ENCODE measurements at regions not wholly inside any gene's neighbourhood (a gene's known extent, or its start where the extent isn't known, plus 50 kb on each side); places are given as distances from the start of the nearest gene placed in this dataset.

- intact Hi-C loops (cut with DNase I) = no loop called here
- Histone ChIP-seq H3K4me1 (no peaks in the 10 kb centered on the region), H3K36me3 (no peaks in the 10 kb centered on the region), H3K27ac (no peak overlapping the region), H3K27me3 (no peaks in the 10 kb centered on the region), H3K9ac (ENCODE audit: low read depth in 2 of 2, low read length in 2 of 2) (no peak overlapping the region), H3K9me3 (no peaks in the 10 kb centered on the region), H3K4me3 (no peak overlapping the region)
- no peak for DNase-seq
- no peak for TF ChIP-seq CTCF (IDR thresholded peaks at IDR 0.05)
These were observed 1343.9 kb downstream of the SUCLG1 start for GRCh38 chr2:83115155-83115554.

GRCh38 chr2:83113953-83114352, 1345.1 kb downstream of the SUCLG1 start:
- DNase-seq = no peak
- intact Hi-C loops (cut with DNase I) = no loop called here
- no peaks in the 10 kb centered on the region for H3K36me3 ChIP-seq
- H3K4me1 ChIP-seq = no peaks in the 10 kb centered on the region
- H3K9ac ChIP-seq (ENCODE audit: low read depth in 2 of 2, low read length in 2 of 2) = no peak overlapping the region
- H3K27ac ChIP-seq = no peak overlapping the region
- no peaks in the 10 kb centered on the region for H3K27me3 ChIP-seq
- no peak overlapping the region for H3K4me3 ChIP-seq
- no peak for TF ChIP-seq CTCF (IDR thresholded peaks at IDR 0.05)
- no peaks in the 10 kb centered on the region for H3K9me3 ChIP-seq

- no peak for TF ChIP-seq CTCF (IDR thresholded peaks at IDR 0.05)
These were observed 1346.2 kb downstream of the SUCLG1 start for GRCh38 chr2:83112858-83113257.

GRCh38 chr2:83109284-83109683, 1349.8 kb downstream of the SUCLG1 start:
- Histone ChIP-seq H3K9ac (ENCODE audit: low read depth in 2 of 2, low read length in 2 of 2) (no peak overlapping the region), H3K4me1 (no peaks in the 10 kb centered on the region), H3K27me3 (no peaks in the 10 kb centered on the region), H3K27ac (no peak overlapping the region), H3K9me3 (no peaks in the 10 kb centered on the region), H3K4me3 (no peak overlapping the region), H3K36me3 (no peaks in the 10 kb centered on the region)
- no peak for TF ChIP-seq CTCF (IDR thresholded peaks at IDR 0.05)
- intact Hi-C loops (cut with DNase I) = no loop called here
- DNase-seq = no peak

More at GRCh38 chr2:83112858-83113257, 1346.2 kb downstream of the SUCLG1 start:
- Histone ChIP-seq H3K9me3 (no peaks in the 10 kb centered on the region), H3K27me3 (no peaks in the 10 kb centered on the region), H3K36me3 (no peaks in the 10 kb centered on the region), H3K27ac (no peak overlapping the region), H3K4me3 (no peak overlapping the region), H3K9ac (ENCODE audit: low read depth in 2 of 2, low read length in 2 of 2) (no peak overlapping the region), H3K4me1 (no peaks in the 10 kb centered on the region)
- intact Hi-C loops (cut with DNase I) = no loop called here
- no peak for DNase-seq

- intact Hi-C loops (cut with DNase I) = no loop called here
- no peak for TF ChIP-seq CTCF (IDR thresholded peaks at IDR 0.05)
- H3K4me1 ChIP-seq = no peaks in the 10 kb centered on the region
- no peak overlapping the region for H3K27ac ChIP-seq
- no peak overlapping the region for H3K4me3 ChIP-seq
- H3K9ac ChIP-seq (ENCODE audit: low read depth in 2 of 2, low read length in 2 of 2) = no peak overlapping the region
- no peaks in the 10 kb centered on the region for H3K36me3 ChIP-seq
- no peaks in the 10 kb centered on the region for H3K27me3 ChIP-seq
- DNase-seq = no peak
- no peaks in the 10 kb centered on the region for H3K9me3 ChIP-seq
These were observed 1352.2 kb downstream of the SUCLG1 start for GRCh38 chr2:83106853-83107252.

- Histone ChIP-seq H3K4me3 (no peak overlapping the region), H3K4me1 (no peaks in the 10 kb centered on the region), H3K27ac (no peak overlapping the region), H3K36me3 (no peaks in the 10 kb centered on the region), H3K27me3 (no peaks in the 10 kb centered on the region), H3K9ac (ENCODE audit: low read depth in 2 of 2, low read length in 2 of 2) (no peak overlapping the region), H3K9me3 (no peaks in the 10 kb centered on the region)
- intact Hi-C loops (cut with DNase I) = no loop called here
- DNase-seq = no peak
- no peak for TF ChIP-seq CTCF (IDR thresholded peaks at IDR 0.05)
These were observed 1354.9 kb downstream of the SUCLG1 start for GRCh38 chr2:83104202-83104601.
